ENCODE measurements at regions not wholly inside any gene's neighbourhood (a gene's known extent, or its start where the extent isn't known, plus 50 kb on each side); places are given as distances from the start of the nearest gene placed in this dataset.

GRCh38 chr7:24503506-24503905 lies 69.7 kb upstream of the PALS2 start:
- DNase-seq (ENCODE audit: low spot score) = no peak
- H3K36me3 Mint-ChIP-seq (ENCODE audit: low read depth, unreplicated experiment) = no peaks in the 10 kb centered on the region
- H3K27me3 Mint-ChIP-seq (ENCODE audit: unreplicated experiment) = peaks cover 2% of the 10 kb centered on the region
- H3K9me3 Mint-ChIP-seq (ENCODE audit: unreplicated experiment) = no peaks in the 10 kb centered on the region
- H3K4me1 Mint-ChIP-seq (ENCODE audit: unreplicated experiment) = no peaks in the 10 kb centered on the region
- H3K4me3 Mint-ChIP-seq (ENCODE audit: unreplicated experiment) = no peak overlapping the region
- no peak overlapping the region for H3K27ac Mint-ChIP-seq (ENCODE audit: unreplicated experiment)
- TF ChIP-seq, protein P1, sequence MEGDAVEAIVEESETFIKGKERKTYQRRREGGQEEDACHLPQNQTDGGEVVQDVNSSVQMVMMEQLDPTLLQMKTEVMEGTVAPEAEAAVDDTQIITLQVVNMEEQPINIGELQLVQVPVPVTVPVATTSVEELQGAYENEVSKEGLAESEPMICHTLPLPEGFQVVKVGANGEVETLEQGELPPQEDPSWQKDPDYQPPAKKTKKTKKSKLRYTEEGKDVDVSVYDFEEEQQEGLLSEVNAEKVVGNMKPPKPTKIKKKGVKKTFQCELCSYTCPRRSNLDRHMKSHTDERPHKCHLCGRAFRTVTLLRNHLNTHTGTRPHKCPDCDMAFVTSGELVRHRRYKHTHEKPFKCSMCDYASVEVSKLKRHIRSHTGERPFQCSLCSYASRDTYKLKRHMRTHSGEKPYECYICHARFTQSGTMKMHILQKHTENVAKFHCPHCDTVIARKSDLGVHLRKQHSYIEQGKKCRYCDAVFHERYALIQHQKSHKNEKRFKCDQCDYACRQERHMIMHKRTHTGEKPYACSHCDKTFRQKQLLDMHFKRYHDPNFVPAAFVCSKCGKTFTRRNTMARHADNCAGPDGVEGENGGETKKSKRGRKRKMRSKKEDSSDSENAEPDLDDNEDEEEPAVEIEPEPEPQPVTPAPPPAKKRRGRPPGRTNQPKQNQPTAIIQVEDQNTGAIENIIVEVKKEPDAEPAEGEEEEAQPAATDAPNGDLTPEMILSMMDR (IDR thresholded peaks at IDR 0.05; ENCODE audit: unreplicated experiment) = no peak

GRCh38 chr7:24504040-24504439 lies 69.2 kb upstream of the PALS2 start:
- Mint-ChIP-seq H3K9me3 (ENCODE audit: unreplicated experiment) (no peaks in the 10 kb centered on the region), H3K4me1 (ENCODE audit: unreplicated experiment) (no peaks in the 10 kb centered on the region), H3K27ac (ENCODE audit: unreplicated experiment) (no peak overlapping the region), H3K27me3 (ENCODE audit: unreplicated experiment) (peaks cover 2% of the 10 kb centered on the region), H3K4me3 (ENCODE audit: unreplicated experiment) (no peak overlapping the region), H3K36me3 (ENCODE audit: low read depth, unreplicated experiment) (no peaks in the 10 kb centered on the region)
- TF ChIP-seq, protein P1 (IDR thresholded peaks at IDR 0.05; ENCODE audit: unreplicated experiment) = no peak
- no peak for DNase-seq (ENCODE audit: low spot score)

DNA sequence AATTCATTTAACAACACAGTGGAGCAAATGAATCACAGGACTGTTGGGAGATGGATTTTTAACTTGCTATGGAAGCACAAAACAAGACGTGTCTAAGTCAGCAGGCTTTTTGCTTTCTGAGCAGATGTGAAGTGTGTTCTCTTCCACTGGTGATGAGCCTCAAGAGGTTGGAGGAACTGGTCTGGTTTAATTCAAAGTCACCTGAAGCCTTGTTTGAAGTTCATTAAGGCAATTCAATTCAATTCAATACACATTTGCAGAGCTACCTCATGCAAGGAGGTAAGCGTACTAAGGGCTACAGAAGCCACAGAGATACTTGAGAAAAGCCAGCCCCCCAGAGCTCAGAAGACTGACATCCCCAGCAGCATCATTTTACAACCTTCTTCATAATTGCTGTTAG lies 68.4 kb upstream of the PALS2 start:
- no peak overlapping the region for H3K4me3 Mint-ChIP-seq (ENCODE audit: unreplicated experiment)
- H3K4me1 Mint-ChIP-seq (ENCODE audit: unreplicated experiment) = no peaks in the 10 kb centered on the region
- H3K27me3 Mint-ChIP-seq (ENCODE audit: unreplicated experiment) = peaks cover 2% of the 10 kb centered on the region
- H3K9me3 Mint-ChIP-seq (ENCODE audit: unreplicated experiment) = no peaks in the 10 kb centered on the region
- no peak overlapping the region for H3K27ac Mint-ChIP-seq (ENCODE audit: unreplicated experiment)
- TF ChIP-seq, protein P1 (IDR thresholded peaks at IDR 0.05; ENCODE audit: unreplicated experiment) = no peak
- no peak for DNase-seq (ENCODE audit: low spot score)
- H3K36me3 Mint-ChIP-seq (ENCODE audit: low read depth, unreplicated experiment) = no peaks in the 10 kb centered on the region

- Mint-ChIP-seq H3K36me3 (ENCODE audit: low read depth, unreplicated experiment) (no peaks in the 10 kb centered on the region), H3K4me1 (ENCODE audit: unreplicated experiment) (no peaks in the 10 kb centered on the region), H3K27ac (ENCODE audit: unreplicated experiment) (no peak overlapping the region), H3K4me3 (ENCODE audit: unreplicated experiment) (no peak overlapping the region), H3K27me3 (ENCODE audit: unreplicated experiment) (peaks cover 2% of the 10 kb centered on the region), H3K9me3 (ENCODE audit: unreplicated experiment) (no peaks in the 10 kb centered on the region)
- TF ChIP-seq, protein P1 (IDR thresholded peaks at IDR 0.05; ENCODE audit: unreplicated experiment) = no peak
- DNase-seq (ENCODE audit: low spot score) = no peak
Observed at GRCh38 chr7:24505968-24506367, 67.3 kb upstream of the PALS2 start.

- no peak overlapping the region for H3K4me3 Mint-ChIP-seq (ENCODE audit: unreplicated experiment)
- H3K27ac Mint-ChIP-seq (ENCODE audit: unreplicated experiment) = no peak overlapping the region
- H3K4me1 Mint-ChIP-seq (ENCODE audit: unreplicated experiment) = no peaks in the 10 kb centered on the region
- no peaks in the 10 kb centered on the region for H3K36me3 Mint-ChIP-seq (ENCODE audit: low read depth, unreplicated experiment)
- no peak for DNase-seq (ENCODE audit: low spot score)
- H3K27me3 Mint-ChIP-seq (ENCODE audit: unreplicated experiment) = peaks cover 2% of the 10 kb centered on the region
- no peaks in the 10 kb centered on the region for H3K9me3 Mint-ChIP-seq (ENCODE audit: unreplicated experiment)
- TF ChIP-seq, protein P1 (IDR thresholded peaks at IDR 0.05; ENCODE audit: unreplicated experiment) = no peak
Observed at GRCh38 chr7:24508316-24508715, 64.9 kb upstream of the PALS2 start.
